HG03175 (cell line): ENCODE measurements at regions not wholly inside any gene's neighbourhood (a gene's known extent, or its start where the extent isn't known, plus 50 kb on each side); places are given as distances from the start of the nearest gene placed in this dataset.
"Not testable (repeated sequence)": the region's sequence is repeated elsewhere in the genome, so short reads cannot be mapped to it uniquely, and the experiment has no call there.

Experiments used
- ATAC-seq: cut with Tn5 transposase; IDR thresholded peaks from one replicate; pipeline ENCODE4 v1.9.1; 2021; ENCODE audit warnings: mild to moderate bottlenecking, moderate library complexity; ENCODE audit not compliant: unreplicated experiment

DNA sequence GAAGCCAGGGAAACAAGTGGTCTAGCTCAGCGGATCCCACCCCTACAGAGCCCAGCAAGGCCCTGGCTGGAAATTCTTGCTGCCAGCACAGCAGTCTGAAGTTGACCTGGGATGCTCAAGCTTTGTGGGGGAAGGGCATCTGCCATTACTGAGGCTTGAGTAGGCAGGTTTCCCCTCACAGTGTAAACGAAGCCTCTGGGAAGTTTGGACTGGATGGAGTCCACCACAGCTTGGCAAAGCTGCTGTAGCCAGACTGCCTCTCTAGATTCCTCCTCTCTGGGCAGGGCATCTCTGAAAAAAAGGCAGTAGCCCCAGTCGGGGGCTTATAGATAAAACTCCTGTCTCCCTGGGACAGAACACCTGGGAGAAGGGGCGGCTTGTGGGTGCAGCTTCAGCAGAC, 365.9 kb upstream of the SALL1 start:
- ATAC-seq, result not testable (repeated sequence)

- ATAC-seq, result no peak
Measured at GRCh38 chr16:51510416-51510815, 359.3 kb upstream of the SALL1 start.

GRCh38 chr16:51509336-51509735, 358.3 kb upstream of the SALL1 start:
- ATAC-seq, result no peak

DNA sequence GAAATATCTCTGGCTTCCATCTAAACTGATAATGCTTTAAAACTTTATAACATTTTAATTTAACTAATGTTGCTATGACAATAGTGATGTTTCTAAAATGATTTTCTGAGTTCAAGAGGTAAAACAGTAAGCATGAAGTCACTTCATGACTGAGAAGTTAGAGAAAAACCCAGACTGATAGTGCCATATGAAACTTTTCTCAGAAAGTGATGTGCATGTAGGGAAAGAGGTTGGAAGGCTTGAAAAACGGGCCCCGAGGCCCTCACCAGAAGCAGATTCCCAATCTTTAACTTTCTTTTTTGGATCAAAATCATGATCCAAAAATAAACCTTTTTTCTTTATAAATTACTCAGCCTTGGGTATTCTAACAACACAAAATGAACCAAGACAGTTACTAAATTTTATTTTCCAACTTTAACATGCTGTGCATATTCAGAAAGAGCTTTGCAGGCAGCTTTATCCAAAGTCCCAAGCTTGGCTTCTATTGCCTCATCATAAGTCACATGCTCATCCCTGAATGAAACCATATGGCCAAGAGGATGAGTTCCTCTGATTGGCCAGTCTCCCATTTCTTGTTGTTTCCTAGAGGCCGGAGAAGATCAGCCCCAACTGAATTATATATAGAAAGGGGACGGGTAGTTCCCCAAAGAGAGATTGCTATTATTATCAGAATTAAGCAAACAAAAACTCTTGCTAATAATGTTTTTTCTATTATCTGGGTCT, 357.6 kb upstream of the SALL1 start:
- no peak for ATAC-seq

DNA sequence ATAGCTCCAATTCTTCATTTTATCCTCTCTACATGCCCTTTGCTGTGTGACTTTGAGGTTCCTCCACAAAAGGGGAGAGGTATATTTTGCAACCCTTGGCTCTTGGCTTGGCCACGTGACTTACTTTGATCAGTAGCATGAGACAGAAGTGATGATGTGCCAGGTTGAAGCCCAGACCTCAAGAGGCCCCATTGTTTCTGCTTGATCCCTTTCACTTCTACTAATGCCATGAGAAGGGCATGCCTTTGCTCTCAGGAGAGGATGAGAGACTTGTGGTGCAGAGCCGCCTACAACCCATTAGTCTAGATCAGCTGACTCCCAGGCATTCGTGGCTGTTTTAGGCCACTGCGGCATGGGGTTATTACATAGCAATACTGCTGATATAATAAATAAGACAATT, 356.2 kb upstream of the SALL1 start:
- no peak for ATAC-seq

- ATAC-seq, result no peak
Measured at GRCh38 chr16:51500306-51500705, 349.2 kb upstream of the SALL1 start.

GRCh38 chr16:51497541-51498211, 346.6 kb upstream of the SALL1 start:
- ATAC-seq, result no peak

DNA sequence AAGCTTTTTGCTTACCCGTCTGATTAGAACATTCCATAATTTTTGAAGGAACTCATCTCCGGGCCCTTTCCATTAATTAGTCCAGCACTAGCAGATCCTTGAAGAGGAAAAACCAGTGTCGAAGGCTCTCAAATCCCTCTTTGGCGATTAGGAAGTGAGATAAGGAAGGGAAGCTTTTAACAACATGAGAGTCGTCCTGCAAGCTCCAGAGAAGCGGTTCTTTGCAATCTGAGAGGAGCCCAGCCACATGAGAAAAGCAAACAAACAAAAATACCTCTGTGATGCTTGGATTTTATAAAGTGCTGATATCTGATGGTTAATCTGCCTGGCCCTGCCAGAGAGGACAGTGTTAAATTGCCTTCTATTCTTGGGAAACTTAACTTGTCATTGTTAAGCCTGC, 339.8 kb upstream of the SALL1 start:
- no peak for ATAC-seq

- no peak for ATAC-seq
Measured at GRCh38 chr16:51487880-51488279, 336.8 kb upstream of the SALL1 start.

DNA sequence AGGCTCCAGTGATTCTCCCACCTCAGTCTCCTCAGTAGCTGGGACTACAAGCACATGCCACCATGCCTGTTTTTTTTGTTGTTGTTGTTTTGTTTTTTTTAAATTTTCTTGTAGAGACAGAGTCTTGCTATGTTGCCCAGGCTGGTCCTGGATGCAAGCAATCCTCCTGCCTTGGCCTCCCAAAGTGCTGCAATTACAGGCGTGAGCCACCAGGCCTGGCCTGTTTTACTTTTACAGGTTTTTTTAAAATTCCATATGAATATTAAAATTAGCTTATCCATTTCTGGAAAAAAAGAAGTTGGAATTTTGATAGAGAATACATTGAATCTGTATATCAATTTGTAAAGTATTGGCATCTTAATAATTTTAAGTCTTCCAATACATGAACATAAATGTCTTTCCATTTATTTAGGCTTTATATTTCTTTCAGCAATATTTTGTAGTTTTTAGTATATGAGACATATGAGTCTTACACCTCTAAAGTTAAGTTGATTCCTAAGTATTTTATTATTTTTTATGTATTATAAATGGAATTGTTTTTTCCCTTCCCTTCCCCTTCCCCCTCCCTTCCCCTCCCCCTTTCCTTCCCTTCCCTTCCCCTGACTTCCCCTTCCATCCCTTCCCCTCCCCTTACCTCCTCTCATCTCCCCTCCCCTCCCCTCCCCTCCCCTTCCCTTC, 323.5 kb upstream of the SALL1 start:
- no peak for ATAC-seq

DNA sequence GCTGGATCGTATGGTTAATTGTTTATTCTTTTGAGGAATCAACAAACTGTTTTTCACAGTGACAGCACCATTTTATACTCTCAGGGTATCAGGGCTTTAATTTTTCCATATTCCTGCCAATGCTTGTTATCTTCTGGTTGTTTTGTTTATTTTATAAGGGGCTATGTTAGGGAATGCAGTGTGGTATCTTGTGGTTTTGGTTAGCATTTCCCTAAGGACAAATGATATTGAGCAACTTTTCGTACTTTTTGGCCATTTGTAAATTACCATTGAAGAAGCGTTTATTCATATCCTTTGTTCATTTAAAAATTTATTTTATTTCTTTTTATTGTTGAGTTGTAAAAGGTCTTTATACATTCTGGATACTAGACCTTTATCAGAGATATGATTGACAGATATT, 322.0 kb upstream of the SALL1 start:
- ATAC-seq, result no peak

GRCh38 chr16:51470492-51470891, 319.4 kb upstream of the SALL1 start:
- no peak for ATAC-seq

- ATAC-seq, result no peak
Measured at GRCh38 chr16:51464996-51465395, 313.9 kb upstream of the SALL1 start.

GRCh38 chr16:51461255-51461654, 310.2 kb upstream of the SALL1 start:
- ATAC-seq, result no peak

GRCh38 chr16:51458356-51459140, 307.5 kb upstream of the SALL1 start:
- no peak for ATAC-seq

GRCh38 chr16:51457775-51458174, 306.7 kb upstream of the SALL1 start:
- ATAC-seq, result no peak

- ATAC-seq, result no peak
Measured at GRCh38 chr16:51455398-51455797, 304.3 kb upstream of the SALL1 start.

GRCh38 chr16:51453251-51453650, 302.2 kb upstream of the SALL1 start:
- no peak for ATAC-seq

GRCh38 chr16:51450909-51451308, 299.8 kb upstream of the SALL1 start:
- no peak for ATAC-seq

DNA sequence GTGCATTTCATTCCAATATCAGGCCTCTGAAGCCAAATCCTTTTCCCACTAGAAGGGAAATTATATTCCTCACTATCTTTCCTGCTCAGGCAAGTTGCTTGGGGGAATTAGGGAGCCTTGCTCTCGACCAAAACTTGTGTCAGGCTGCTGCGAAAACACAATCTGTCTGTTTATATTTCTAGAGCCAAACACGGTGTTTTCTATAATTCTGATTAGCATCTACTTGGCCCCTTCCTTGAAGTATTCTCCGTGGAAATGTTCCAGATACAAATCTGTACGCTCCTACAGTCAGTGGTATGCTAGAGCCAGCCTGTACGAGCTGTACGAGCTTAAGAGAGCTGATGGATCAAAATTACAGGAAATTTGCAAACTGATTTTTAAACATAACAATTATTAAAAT, 299.3 kb upstream of the SALL1 start:
- no peak for ATAC-seq

DNA sequence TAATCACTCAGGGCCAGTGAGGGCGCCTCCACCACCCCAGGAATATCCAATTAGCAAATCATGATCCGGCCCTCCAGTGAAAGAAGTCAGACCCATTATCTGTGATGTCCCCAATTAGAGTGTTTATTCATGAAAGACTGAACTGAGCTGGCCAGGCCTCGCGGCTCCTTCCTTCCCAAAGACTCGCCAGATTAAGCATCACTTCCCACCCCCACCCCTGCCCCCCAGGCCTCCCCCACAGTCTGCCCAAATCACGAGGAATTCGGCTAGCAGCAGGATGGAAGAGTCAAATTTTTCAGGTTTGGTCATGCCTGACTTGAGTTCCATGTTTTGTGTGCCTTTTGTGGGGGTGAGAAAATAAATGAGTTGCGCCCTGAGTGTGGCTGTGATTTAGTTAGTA, 298.4 kb upstream of the SALL1 start:
- ATAC-seq, result no peak
